Motor neuron (in vitro differentiated cells): ENCODE measurements at regions not wholly inside any gene's neighbourhood (a gene's known extent, or its start where the extent isn't known, plus 50 kb on each side); places are given as distances from the start of the nearest gene placed in this dataset.
A peak's percentile ranks its signal among the peaks of the same experiment; 100 is the strongest.
"Not testable (repeated sequence)": the region's sequence is repeated elsewhere in the genome, so short reads cannot be mapped to it uniquely, and the experiment has no call there.

ENCODE experiments used
- ATAC-seq, 8 experiments: fragments of 200-7000 bp; cut with Tn5 transposase; replicated peaks in 6 of 8; 2 replicates each; pipeline ENCODE4 v1.8.0; 2021; ENCODE audit warnings: mild to moderate bottlenecking in 8 of 8, moderate library complexity in 8 of 8
- H3K27ac ChIP-seq, 2 donors: fragments of 250-450 bp; sonication (Bioruptor Pico); 2 replicates each; pipeline ENCODE4 v1.9.0; 2021; ENCODE audit warnings: antibody characterized with exemption in 2 of 2, mild to moderate bottlenecking in 2 of 2, moderate library complexity in 1 of 2
- H3K4me1 ChIP-seq, 2 donors: fragments of 250-450 bp; sonication (Bioruptor Pico); replicated peaks in 1 of 2; 2 replicates each; pipeline ENCODE4 v1.6.1; 2021; ENCODE audit warnings: antibody characterized with exemption in 2 of 2, mild to moderate bottlenecking in 2 of 2, moderate library complexity in 1 of 2
- H3K4me3 ChIP-seq, 5 donors: fragments of 250-450 bp; sonication (Bioruptor Pico); 2 replicates each; pipeline ENCODE4 v1.9.0; 2021; ENCODE audit warnings: antibody characterized with exemption in 5 of 5, mild to moderate bottlenecking in 5 of 5, moderate library complexity in 4 of 5
- WGBS, 10 experiments: fragments of 450-650 bp; shearing (Covaris generic); methylation state at CpG; one replicate each; pipeline ENCODE4 v1.0.0; 2022; 5-methylcytosine and 5-hydroxymethylcytosine counted together
- in situ Hi-C, 9 experiments: fragments of 400-800 bp; cut with MboI; loops; one replicate each; pipeline ENCODE4 v1.15.0; 2021; ENCODE audit warnings: low sequenced_read_pairs in 9 of 9, low pct_unique_long_range_greater_than_20kb in 2 of 9; ENCODE audit not compliant: unreplicated experiment in 9 of 9

GRCh38 chr5:108444130-108444529 is 62.2 kb upstream of the FBXL17 start:
- H3K27ac ChIP-seq, H3K4me1 ChIP-seq, ATAC-seq, in situ Hi-C loops, H3K4me3 ChIP-seq: not testable (repeated sequence)
- WGBS, 10 experiments, result 50 to 100% (median 90%) methylated on average over 1 to 3 of the region's 3 CpGs; no CpG with 5 or more reads in 3 of the 10 experiments

- H3K27ac ChIP-seq, in situ Hi-C loops, H3K4me3 ChIP-seq, H3K4me1 ChIP-seq, ATAC-seq: not testable (repeated sequence)
- WGBS, 10 experiments, result 33 to 100% (median 88%) methylated on average over 1 to 5 of the region's 24 CpGs; no CpG with 5 or more reads in 5 of the 10 experiments
Measured at GRCh38 chr5:108442063-108442651, 60.3 kb upstream of the FBXL17 start.

- H3K4me3 ChIP-seq, result no peak overlapping the region
- in situ Hi-C loops, result no loop called here
- ATAC-seq, result no peak
- no peak overlapping the region for H3K27ac ChIP-seq
- H3K4me1 ChIP-seq, result peaks cover 0 to 3% of the 10 kb centered on the region in 2 donors
- WGBS, 10 experiments, result 83 to 100% methylated on average over 1 of the region's 1 CpG; no CpG with 5 or more reads in 8 of the 10 experiments
Measured at GRCh38 chr5:108437425-108437824, 55.5 kb upstream of the FBXL17 start.

GRCh38 chr5:108436696-108437095 is 54.8 kb upstream of the FBXL17 start:
- no peak overlapping the region for H3K4me3 ChIP-seq
- H3K27ac ChIP-seq, result peak overlapping the region in 1 of 2 donors; percentile 68
- peaks cover 0 to 3% of the 10 kb centered on the region in 2 donors for H3K4me1 ChIP-seq
- in situ Hi-C loops, result no loop called here
- peak in 5 of 8 experiments; percentile 61 to 89 (median 79) for ATAC-seq
- WGBS, 10 experiments, result 42 to 94% (median 77%) methylated on average over 1 to 5 of the region's 5 CpGs; no CpG with 5 or more reads in 2 of the 10 experiments

GRCh38 chr5:108433600-108433999 is 51.7 kb upstream of the FBXL17 start:
- Histone ChIP-seq H3K27ac (no peak overlapping the region), H3K4me3 (no peak overlapping the region), H3K4me1 (peaks cover 0 to 3% of the 10 kb centered on the region in 2 donors)
- WGBS, 10 experiments, result 57 to 98% (median 73%) methylated on average over 2 to 3 of the region's 3 CpGs
- in situ Hi-C loops, result no loop called here
- no peak for ATAC-seq

GRCh38 chr5:108432024-108432423 is 50.1 kb upstream of the FBXL17 start:
- in situ Hi-C loops, result no loop called here
- no peak overlapping the region for H3K4me3 ChIP-seq
- H3K4me1 ChIP-seq, result peaks cover 0 to 3% of the 10 kb centered on the region in 2 donors
- 0 to 100% (median 84%) methylated on average over 2 of the region's 2 CpGs for WGBS, 10 experiments
- no peak for ATAC-seq
- no peak overlapping the region for H3K27ac ChIP-seq
